NCI-H345 treated with DMSO at 0.1 percent for 48 hours (cell line): ENCODE measurements at regions not wholly inside any gene's neighbourhood (a gene's known extent, or its start where the extent isn't known, plus 50 kb on each side); places are given as distances from the start of the nearest gene placed in this dataset.
A peak's percentile ranks its signal among the peaks of the same experiment; 100 is the strongest.
"Not testable (repeated sequence)": the region's sequence is repeated elsewhere in the genome, so short reads cannot be mapped to it uniquely, and the experiment has no call there.

ENCODE experiments used
- DNase-seq: peaks from one replicate; lab custom pipeline; 2025; ENCODE audit not compliant: unreplicated experiment; lab: John Stamatoyannopoulos, UW

DNA sequence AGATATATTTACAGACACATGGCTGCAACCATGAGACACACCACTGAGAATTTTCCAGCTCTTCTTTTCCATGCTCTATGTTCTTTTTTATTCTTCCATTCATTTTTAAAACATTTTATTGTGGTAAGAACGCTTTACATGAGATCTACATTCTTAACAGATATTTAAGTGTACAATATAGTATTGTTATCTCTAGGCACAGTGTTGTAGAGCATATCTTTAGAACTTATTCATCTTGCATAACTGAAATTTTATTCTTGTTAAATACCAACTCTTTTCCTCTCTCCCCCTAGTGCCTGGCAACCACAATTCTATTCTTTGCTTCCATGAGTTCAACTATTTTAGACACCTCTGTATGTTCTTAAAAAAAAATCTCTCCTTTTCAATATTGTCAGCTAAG is 67.1 kb upstream of the HABP2 start:
- no peak for DNase-seq

GRCh38 chr10:113486531-113486930 is 66.3 kb upstream of the HABP2 start:
- peak; percentile 33 for DNase-seq

DNA sequence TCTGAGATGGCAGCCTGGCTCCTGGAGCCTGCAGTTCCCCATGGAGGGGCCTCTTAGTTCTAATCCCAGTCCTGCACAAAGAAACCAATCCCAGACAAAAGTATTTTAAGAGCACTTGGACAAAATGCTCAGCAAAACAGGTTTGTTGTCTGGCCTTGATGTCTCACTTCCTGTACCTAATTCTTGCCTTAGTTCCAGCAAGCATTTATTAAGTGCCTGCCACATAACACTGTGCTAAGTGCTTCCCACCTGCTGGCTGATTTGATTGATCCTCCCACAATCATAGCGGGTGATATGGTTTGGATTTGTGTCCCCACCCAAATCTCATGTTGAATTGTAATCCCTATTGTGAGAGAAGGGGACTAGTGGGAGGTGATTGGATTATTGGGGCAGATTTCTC is 65.7 kb upstream of the HABP2 start:
- DNase-seq = no peak

DNA sequence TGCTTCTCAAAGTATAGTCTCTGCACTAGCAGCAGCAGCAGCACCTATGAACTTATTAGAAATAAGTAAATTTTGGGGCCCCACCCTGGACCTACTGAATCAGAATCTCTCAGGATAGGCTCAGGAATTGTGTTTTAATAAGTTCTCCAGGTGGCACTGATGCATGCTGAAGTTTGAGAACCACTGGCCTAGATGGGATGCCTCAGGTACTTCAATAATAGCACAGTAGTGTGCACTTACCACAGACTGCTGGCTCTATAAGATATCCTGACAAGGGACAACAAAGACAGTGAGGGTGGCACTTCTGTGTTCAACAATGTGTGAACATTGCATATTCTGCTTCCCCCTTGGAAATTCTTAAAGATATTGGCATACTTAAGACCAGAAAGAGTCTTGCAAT is 64.7 kb upstream of the HABP2 start:
- DNase-seq = no peak

DNA sequence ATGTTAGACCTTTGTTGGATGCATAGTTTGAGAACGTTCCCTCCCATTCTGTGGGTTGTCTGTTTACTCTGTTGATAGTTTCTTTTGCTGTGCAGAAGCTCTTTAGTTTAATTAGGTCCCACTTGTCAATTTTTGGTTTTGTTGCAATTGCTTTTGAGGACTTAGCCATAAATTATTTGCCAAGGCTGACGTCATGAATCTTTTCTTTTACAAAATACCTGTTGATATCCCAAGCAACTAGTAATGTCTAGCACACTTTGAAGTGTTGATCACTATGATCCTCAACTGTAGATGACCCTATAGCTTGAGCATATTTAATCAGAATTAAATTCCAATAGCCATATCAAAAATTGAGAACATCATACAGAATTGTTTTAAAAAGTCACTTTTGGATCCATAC is 63.3 kb upstream of the HABP2 start:
- not testable (repeated sequence) for DNase-seq

- DNase-seq = no peak
Measured at GRCh38 chr10:113491967-113492565, 60.8 kb upstream of the HABP2 start.

DNA sequence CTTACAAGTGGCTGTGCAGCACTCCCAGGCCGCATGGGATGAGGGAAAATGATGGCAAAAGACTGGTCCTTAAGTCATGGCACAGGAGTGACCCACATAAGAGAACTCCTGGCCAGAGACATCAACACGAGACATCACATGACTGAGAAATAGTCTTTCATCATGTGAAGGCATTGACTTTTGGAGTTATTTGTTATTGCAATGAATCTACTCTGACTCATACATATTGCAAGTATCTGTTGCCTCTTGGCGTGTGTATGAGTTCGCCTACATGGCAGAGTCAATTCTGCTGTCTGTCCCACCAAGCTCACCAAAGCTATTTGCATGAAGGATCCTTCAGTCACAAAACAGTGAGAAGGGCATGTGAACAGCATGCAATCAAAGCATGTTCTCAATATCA is 59.7 kb upstream of the HABP2 start:
- DNase-seq = no peak

- DNase-seq = no peak
Measured at GRCh38 chr10:113493882-113494301, 59.0 kb upstream of the HABP2 start.

DNA sequence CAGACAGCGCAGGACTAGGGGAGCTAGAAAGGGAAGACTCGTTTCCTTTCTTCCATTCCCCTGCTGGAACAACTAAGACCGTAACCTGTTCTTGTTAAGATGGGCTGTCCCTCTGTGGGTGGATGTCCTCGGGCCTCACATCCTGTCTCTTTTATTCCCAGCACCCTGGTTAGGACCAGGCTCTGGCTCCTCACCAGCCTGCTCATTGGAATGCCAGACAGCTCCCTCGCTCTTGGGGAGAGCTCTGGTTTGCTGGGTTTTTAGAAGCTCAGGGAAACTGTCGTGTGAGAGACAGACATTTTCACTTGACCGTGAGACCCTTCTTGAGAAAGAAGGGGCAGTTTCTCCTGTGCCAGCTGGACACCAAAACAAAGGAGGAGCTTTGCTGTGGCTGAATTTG is 58.1 kb upstream of the HABP2 start:
- DNase-seq = no peak

- DNase-seq = no peak
Measured at GRCh38 chr10:113495553-113495952, 57.3 kb upstream of the HABP2 start.

GRCh38 chr10:113496111-113497109 is 56.4 kb upstream of the HABP2 start:
- no peak for DNase-seq

DNA sequence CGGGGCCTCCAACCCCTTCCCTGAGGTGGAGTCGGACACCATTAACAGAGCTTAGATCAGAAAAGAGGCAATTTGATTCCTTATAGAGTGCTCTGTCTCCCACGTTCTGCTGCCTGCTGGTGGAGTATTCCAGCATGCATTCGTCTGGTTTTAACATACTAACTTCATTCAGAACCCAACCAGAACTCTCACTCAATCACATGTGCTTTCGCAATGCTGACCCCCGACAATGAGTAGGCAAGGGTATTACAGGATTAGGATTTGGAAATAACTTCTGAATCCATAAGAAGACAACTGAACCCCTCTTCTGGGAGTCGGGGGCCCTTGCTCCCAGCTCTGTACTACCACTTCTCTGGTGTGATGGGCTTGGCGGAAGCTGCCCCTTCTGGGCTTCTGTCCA is 55.7 kb upstream of the HABP2 start:
- DNase-seq = no peak

- no peak for DNase-seq
Measured at GRCh38 chr10:113498997-113499396, 53.9 kb upstream of the HABP2 start.

DNA sequence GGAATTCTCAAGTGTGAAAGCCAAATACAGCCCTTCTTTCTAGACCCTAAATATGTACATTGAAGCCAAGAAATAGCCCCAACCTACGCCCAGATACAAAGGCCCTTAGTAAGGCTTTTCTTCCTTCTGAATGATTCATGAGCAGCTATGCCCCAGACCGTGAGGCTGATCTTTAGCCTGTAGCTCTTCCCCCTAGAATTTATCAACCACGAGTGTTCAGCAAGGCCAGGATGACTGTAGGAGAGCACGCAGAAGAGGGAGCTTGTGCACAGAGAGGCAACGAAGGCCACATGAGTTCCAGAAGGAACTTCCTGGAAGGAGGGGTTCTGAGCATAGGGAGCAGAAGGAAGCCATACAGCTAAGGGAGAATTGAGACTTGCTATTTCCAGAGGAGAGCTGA is 53.0 kb upstream of the HABP2 start:
- no peak for DNase-seq

GRCh38 chr10:113501031-113501430 is 51.8 kb upstream of the HABP2 start:
- DNase-seq = not testable (repeated sequence)
